IMR-90 (cell line): ENCODE measurements at regions not wholly inside any gene's neighbourhood (a gene's known extent, or its start where the extent isn't known, plus 50 kb on each side); places are given as distances from the start of the nearest gene placed in this dataset.

Experiments used
- ATAC-seq: fragments of 200-7000 bp; cut with Tn5 transposase; 2 replicates; pipeline ENCODE4 v1.9.1; 2020; ENCODE audit warnings: low read depth, mild to moderate bottlenecking, moderate library complexity
- BruUV-seq: library from RNA; stranded (reverse); fragments of 400-500 nt; replicated peaks from 2 replicates; lab custom pipeline; 2021; lab: Mats Ljungman, UMichigan
- CTCF ChIA-PET: fragments of 300-600 bp; formaldehyde crosslinking; extraction: SDS; loops from one replicate; lab custom pipeline; 2021; ENCODE audit warnings: antibody characterized with exemption; lab: Yijun Ruan, JAX
- POLR2A ChIA-PET: fragments of 300-600 bp; sonication (Branson Sonifier 250); formaldehyde crosslinking; loops from one replicate; lab custom pipeline; 2022; ENCODE audit warnings: antibody characterized with exemption; ENCODE audit not compliant: unreplicated experiment; lab: Charles Lee
- DNase-seq: peaks from one replicate; pipeline ENCODE4 v3.0.0; 2013
- H2AFZ ChIP-seq: replicated peaks from 2 replicates; pipeline ENCODE3; 2013; ENCODE audit warnings: low read length, mild to moderate bottlenecking; ENCODE audit not compliant: poor library complexity
- H2AK5ac ChIP-seq: 2 replicates; pipeline ENCODE4 v1.6.1; 2013; ENCODE audit warnings: low read depth, low read length, inconsistent platforms
- H2AK9ac ChIP-seq: replicated peaks from 2 replicates; pipeline ENCODE3; 2013; ENCODE audit warnings: mild to moderate bottlenecking, low read depth, low read length, moderate library complexity; ENCODE audit not compliant: poor library complexity
- H2BK120ac ChIP-seq: 2 replicates; pipeline ENCODE4 v1.6.1; 2013; ENCODE audit warnings: low read depth, low read length, inconsistent platforms
- H2BK15ac ChIP-seq: 3 replicates; pipeline ENCODE4 v1.6.1; 2013; ENCODE audit warnings: low read depth, low read length, inconsistent platforms
- H2BK20ac ChIP-seq: 2 replicates; pipeline ENCODE4 v1.6.1; 2013; ENCODE audit warnings: low read depth, mild to moderate bottlenecking, inconsistent platforms, low read length, moderate library complexity
- H2BK5ac ChIP-seq: 2 replicates; pipeline ENCODE4 v1.6.1; 2013; ENCODE audit warnings: mild to moderate bottlenecking, low read depth, low read length, inconsistent platforms; ENCODE audit not compliant: poor library complexity, severe bottlenecking
- H3K14ac ChIP-seq: replicated peaks from 2 replicates; pipeline ENCODE4 v1.6.1; 2013; ENCODE audit warnings: low read depth, low read length, inconsistent platforms
- H3K18ac ChIP-seq: 2 replicates; pipeline ENCODE4 v1.6.1; 2013; ENCODE audit warnings: low read depth, low read length, control low read depth
- H3K23ac ChIP-seq: 2 replicates; pipeline ENCODE4 v1.6.1; 2013; ENCODE audit warnings: low read depth, low read length, inconsistent platforms
- H3K27ac ChIP-seq: 2 replicates; pipeline ENCODE4 v1.5.1; 2013; ENCODE audit warnings: mild to moderate bottlenecking, control low read depth, low read length; ENCODE audit not compliant: insufficient read depth
- H3K27me3 ChIP-seq: 2 replicates; pipeline ENCODE4 v1.6.1; 2013; ENCODE audit warnings: low read length; ENCODE audit not compliant: control insufficient read depth, insufficient read depth
- H3K36me3 ChIP-seq: 2 replicates; pipeline ENCODE4 v1.6.1; 2013; ENCODE audit warnings: low read length, mixed read lengths; ENCODE audit not compliant: control insufficient read depth, insufficient read depth
- H3K4ac ChIP-seq: 2 replicates; pipeline ENCODE4 v1.6.1; 2013; ENCODE audit warnings: low read depth, low read length, inconsistent platforms
- H3K4me1 ChIP-seq: 2 replicates; pipeline ENCODE4 v1.6.1; 2013; ENCODE audit warnings: low read length, mixed read lengths; ENCODE audit not compliant: control insufficient read depth, insufficient read depth
- H3K4me2 ChIP-seq: 2 replicates; pipeline ENCODE4 v1.6.1; 2013; ENCODE audit warnings: low read depth, mild to moderate bottlenecking, control low read depth, low read length, moderate library complexity
- H3K4me3 ChIP-seq: 2 replicates; pipeline ENCODE4 v1.5.1; 2013; ENCODE audit warnings: low read depth, mild to moderate bottlenecking, control low read depth, low read length, moderate library complexity; ENCODE audit not compliant: insufficient read depth
- H3K56ac ChIP-seq: 2 replicates; pipeline ENCODE4 v1.6.1; 2013; ENCODE audit warnings: low read length, inconsistent platforms; ENCODE audit not compliant: insufficient read depth; ENCODE audit errors: extremely low read depth
- H3K79me1 ChIP-seq, 2 experiments: 2 replicates each; pipeline ENCODE4 v1.6.1; 2013; ENCODE audit warnings: low read length in 2 of 2, inconsistent platforms in 1 of 2, low read depth in 1 of 2
- H3K9ac ChIP-seq: 2 replicates; pipeline ENCODE4 v1.6.1; 2013; ENCODE audit warnings: low read depth, low read length, control low read depth
- H3K9me1 ChIP-seq: 2 replicates; pipeline ENCODE4 v1.6.1; 2013; ENCODE audit warnings: low read length, inconsistent platforms; ENCODE audit not compliant: insufficient read depth
- H3K9me3 ChIP-seq: 2 replicates; pipeline ENCODE4 v1.6.1; 2013; ENCODE audit warnings: low read length; ENCODE audit not compliant: control insufficient read depth, insufficient read depth
- H4K20me1 ChIP-seq: 2 replicates; pipeline ENCODE4 v1.6.1; 2013; ENCODE audit warnings: low read length, inconsistent platforms; ENCODE audit not compliant: insufficient read depth
- H4K5ac ChIP-seq: 2 replicates; pipeline ENCODE4 v1.6.1; 2013; ENCODE audit warnings: mild to moderate bottlenecking, low read depth, low read length, control low read depth
- H4K8ac ChIP-seq, 2 experiments: 2 replicates each; pipeline ENCODE4 v1.6.1; 2013; ENCODE audit warnings: low read depth in 2 of 2, low read length in 2 of 2, control low read depth in 1 of 2, inconsistent platforms in 1 of 2
- H4K91ac ChIP-seq: 2 replicates; pipeline ENCODE4 v1.6.1; 2013; ENCODE audit warnings: low read depth, low read length, inconsistent platforms; ENCODE audit not compliant: insufficient read depth
- BHLHE40 ChIP-seq: fragments of 150-350 bp; IDR thresholded peaks from 2 replicates; pipeline ENCODE4 v1.6.1; 2016; ENCODE audit warnings: mild to moderate bottlenecking, low read depth, low read length
- CEBPB ChIP-seq: IDR thresholded peaks from 2 replicates; pipeline ENCODE4 v1.6.1; 2012; ENCODE audit warnings: low read depth, low read length, improper control_type of control experiment
- CHD1 ChIP-seq: IDR thresholded peaks from 2 replicates; pipeline ENCODE4 v1.6.1; 2012; ENCODE audit warnings: low read depth, low read length, improper control_type of control experiment
- FOS ChIP-seq: fragments of 150-350 bp; IDR thresholded peaks from 2 replicates; pipeline ENCODE4 v1.6.1; 2016; ENCODE audit warnings: low read depth, low read length
- MAFK ChIP-seq: IDR thresholded peaks from 2 replicates; pipeline ENCODE4 v1.6.1; 2012; ENCODE audit warnings: low read depth, low read length, improper control_type of control experiment
- MAZ ChIP-seq: IDR thresholded peaks from 2 replicates; pipeline ENCODE4 v1.6.1; 2012; ENCODE audit warnings: low read depth, mild to moderate bottlenecking, low read length, improper control_type of control experiment, moderate library complexity, borderline replicate concordance
- MXI1 ChIP-seq: IDR thresholded peaks from 2 replicates; pipeline ENCODE4 v1.6.1; 2012; ENCODE audit warnings: low read depth, mild to moderate bottlenecking, low read length, moderate library complexity, borderline replicate concordance
- NFE2L2 ChIP-seq: fragments of 150-350 bp; IDR thresholded peaks from 2 replicates; pipeline ENCODE4 v1.6.1; 2016; ENCODE audit warnings: low read depth, mild to moderate bottlenecking, low read length
- POLR2A ChIP-seq: IDR thresholded peaks from 2 replicates; pipeline ENCODE4 v1.6.1; 2012; ENCODE audit warnings: mild to moderate bottlenecking, low read depth, low read length
- RAD21 ChIP-seq: IDR thresholded peaks from 2 replicates; pipeline ENCODE4 v1.6.1; 2012; ENCODE audit warnings: low read length, improper control_type of control experiment
- RCOR1 ChIP-seq: IDR thresholded peaks from 2 replicates; pipeline ENCODE4 v1.6.1; 2012; ENCODE audit warnings: mild to moderate bottlenecking, low read length, improper control_type of control experiment; ENCODE audit not compliant: insufficient replicate concordance
- RFX5 ChIP-seq: IDR thresholded peaks from 2 replicates; pipeline ENCODE4 v1.8.0; 2012; ENCODE audit warnings: low read depth, mild to moderate bottlenecking, low read length, moderate library complexity
- SMC3 ChIP-seq: fragments of 150-350 bp; IDR thresholded peaks from 2 replicates; pipeline ENCODE4 v1.6.1; 2016; ENCODE audit warnings: low read depth, mild to moderate bottlenecking, antibody characterized with exemption, low read length, moderate library complexity
- WGBS, 2 experiments: methylation state at CpG; one replicate each; pipeline versions ENCODE4 v1.1.5 to v1.1.7; 2013; ENCODE audit warnings: missing lambda C conversion rate in 2 of 2; ENCODE audit not compliant: insufficient read length in 1 of 2; ENCODE audit errors: extremely low coverage in 2 of 2; 5-methylcytosine and 5-hydroxymethylcytosine counted together
- dilution Hi-C: fragments of 300-500 bp; cut with HindIII; formaldehyde crosslinking; loops from one replicate; pipeline ENCODE4 v1.14.3; 2018; ENCODE audit warnings: low sequenced_read_pairs; ENCODE audit not compliant: unreplicated experiment
- in situ Hi-C: fragments of 300-500 bp; cut with MboI; formaldehyde crosslinking; loops from 3 replicates; pipeline ENCODE4 v1.14.3; 2019; ENCODE audit warnings: low sequenced_read_pairs, inconsistent platforms, mixed read lengths
- intact Hi-C: fragments of 100-400 bp; cut with micrococcal nuclease; formaldehyde crosslinking; loops from 2 replicates; pipeline ENCODE4 v1.10.0; 2022
- TF ChIP-seq, protein P1 (sequence below): conservative IDR thresholded peaks from 2 replicates; pipeline ENCODE4 v1.5.1; 2012; ENCODE audit warnings: mild to moderate bottlenecking, low read depth, low read length, improper control_type of control experiment
- TF ChIP-seq, protein P2 (sequence below): fragments of 150-350 bp; IDR thresholded peaks from 2 replicates; pipeline ENCODE4 v1.6.1; 2016; ENCODE audit warnings: low read depth, mild to moderate bottlenecking, low read length, moderate library complexity, borderline replicate concordance
- TF ChIP-seq, protein P3 (sequence below): fragments of 150-350 bp; IDR thresholded peaks from 2 replicates; pipeline ENCODE4 v1.6.1; 2017; ENCODE audit warnings: mild to moderate bottlenecking, antibody characterized with exemption, low read length, low read depth

DNA sequence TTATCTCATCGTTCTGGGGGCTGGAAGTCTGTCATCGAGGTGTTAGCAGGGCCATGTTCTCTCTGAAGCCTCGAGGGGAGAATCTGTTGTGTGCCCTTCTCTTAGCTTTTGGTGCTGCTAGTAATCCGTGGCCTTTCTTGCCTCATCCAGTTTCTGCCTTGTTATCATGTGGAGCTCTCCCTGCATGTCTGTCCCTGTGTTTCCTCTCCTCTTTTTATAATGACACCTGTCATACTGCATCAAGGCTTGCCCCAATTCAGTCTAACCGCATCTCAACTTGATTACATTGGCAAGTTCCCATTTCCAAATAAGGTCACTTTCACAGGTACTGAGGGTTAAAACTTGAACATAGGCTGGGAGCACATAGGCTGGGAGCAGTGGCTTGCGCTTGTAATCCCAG, 82.6 kb upstream of the CNIH3 start:
- no peak overlapping the region for H3K9ac ChIP-seq
- no peak overlapping the region for H3K27ac ChIP-seq
- no peak overlapping the region for H4K8ac ChIP-seq
- intact Hi-C loops: no loop called here
- peaks cover 8% of the 10 kb centered on the region for H3K4me1 ChIP-seq
- H3K36me3 ChIP-seq: no peaks in the 10 kb centered on the region
- H2BK15ac ChIP-seq: no peak overlapping the region
- dilution Hi-C loops: no loop called here
- ChIA-PET CTCF (no interaction called here), POLR2A (no interaction called here)
- no peak overlapping the region for H3K4ac ChIP-seq
- in situ Hi-C loops: no loop called here
- H3K4me2 ChIP-seq: no peak overlapping the region
- H3K14ac ChIP-seq: no peak overlapping the region
- no peak overlapping the region for H3K23ac ChIP-seq
- no peak overlapping the region for H4K5ac ChIP-seq
- ATAC-seq: no peak
- H3K79me1 ChIP-seq: no peaks in the 10 kb centered on the region; a peak in 1 of 4 replicates
- H3K27me3 ChIP-seq: no peaks in the 10 kb centered on the region
- TF ChIP-seq SMC3 (no peak), CHD1 (no peak), MAZ (no peak), MXI1 (no peak), BHLHE40 (no peak), RCOR1 (no peak), MAFK (no peak), CEBPB (no peak), RFX5 (no peak), POLR2A (no peak), RAD21 (no peak), FOS (no peak), NFE2L2 (no peak)
- TF ChIP-seq, protein P1, sequence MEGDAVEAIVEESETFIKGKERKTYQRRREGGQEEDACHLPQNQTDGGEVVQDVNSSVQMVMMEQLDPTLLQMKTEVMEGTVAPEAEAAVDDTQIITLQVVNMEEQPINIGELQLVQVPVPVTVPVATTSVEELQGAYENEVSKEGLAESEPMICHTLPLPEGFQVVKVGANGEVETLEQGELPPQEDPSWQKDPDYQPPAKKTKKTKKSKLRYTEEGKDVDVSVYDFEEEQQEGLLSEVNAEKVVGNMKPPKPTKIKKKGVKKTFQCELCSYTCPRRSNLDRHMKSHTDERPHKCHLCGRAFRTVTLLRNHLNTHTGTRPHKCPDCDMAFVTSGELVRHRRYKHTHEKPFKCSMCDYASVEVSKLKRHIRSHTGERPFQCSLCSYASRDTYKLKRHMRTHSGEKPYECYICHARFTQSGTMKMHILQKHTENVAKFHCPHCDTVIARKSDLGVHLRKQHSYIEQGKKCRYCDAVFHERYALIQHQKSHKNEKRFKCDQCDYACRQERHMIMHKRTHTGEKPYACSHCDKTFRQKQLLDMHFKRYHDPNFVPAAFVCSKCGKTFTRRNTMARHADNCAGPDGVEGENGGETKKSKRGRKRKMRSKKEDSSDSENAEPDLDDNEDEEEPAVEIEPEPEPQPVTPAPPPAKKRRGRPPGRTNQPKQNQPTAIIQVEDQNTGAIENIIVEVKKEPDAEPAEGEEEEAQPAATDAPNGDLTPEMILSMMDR: no peak
- TF ChIP-seq, protein P2, sequence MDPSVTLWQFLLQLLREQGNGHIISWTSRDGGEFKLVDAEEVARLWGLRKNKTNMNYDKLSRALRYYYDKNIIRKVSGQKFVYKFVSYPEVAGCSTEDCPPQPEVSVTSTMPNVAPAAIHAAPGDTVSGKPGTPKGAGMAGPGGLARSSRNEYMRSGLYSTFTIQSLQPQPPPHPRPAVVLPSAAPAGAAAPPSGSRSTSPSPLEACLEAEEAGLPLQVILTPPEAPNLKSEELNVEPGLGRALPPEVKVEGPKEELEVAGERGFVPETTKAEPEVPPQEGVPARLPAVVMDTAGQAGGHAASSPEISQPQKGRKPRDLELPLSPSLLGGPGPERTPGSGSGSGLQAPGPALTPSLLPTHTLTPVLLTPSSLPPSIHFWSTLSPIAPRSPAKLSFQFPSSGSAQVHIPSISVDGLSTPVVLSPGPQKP: no peak
- TF ChIP-seq, protein P3, sequence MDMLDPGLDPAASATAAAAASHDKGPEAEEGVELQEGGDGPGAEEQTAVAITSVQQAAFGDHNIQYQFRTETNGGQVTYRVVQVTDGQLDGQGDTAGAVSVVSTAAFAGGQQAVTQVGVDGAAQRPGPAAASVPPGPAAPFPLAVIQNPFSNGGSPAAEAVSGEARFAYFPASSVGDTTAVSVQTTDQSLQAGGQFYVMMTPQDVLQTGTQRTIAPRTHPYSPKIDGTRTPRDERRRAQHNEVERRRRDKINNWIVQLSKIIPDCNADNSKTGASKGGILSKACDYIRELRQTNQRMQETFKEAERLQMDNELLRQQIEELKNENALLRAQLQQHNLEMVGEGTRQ: no peak
- no peak overlapping the region for H3K56ac ChIP-seq
- BruUV-seq: no TSS peak
- H4K20me1 ChIP-seq: no peaks in the 10 kb centered on the region
- no peaks in the 10 kb centered on the region for H3K9me3 ChIP-seq
- no peak overlapping the region for H3K18ac ChIP-seq
- no peak overlapping the region for H2BK5ac ChIP-seq
- H2AK9ac ChIP-seq: no peak overlapping the region
- DNase-seq: no peak
- peaks cover 11% of the 10 kb centered on the region for H3K9me1 ChIP-seq
- WGBS, 2 experiments: 60% methylated on average over 1 of the region's 6 CpGs; no CpG with 5 or more reads in 1 of the 2 experiments
- H3K4me3 ChIP-seq: no peak overlapping the region
- no peak overlapping the region for H2AFZ ChIP-seq
- H2AK5ac ChIP-seq: no peak overlapping the region
- H2BK20ac ChIP-seq: no peak overlapping the region
- no peak overlapping the region for H4K91ac ChIP-seq
- no peak overlapping the region for H2BK120ac ChIP-seq
